GM23248 (cell line): ENCODE measurements at regions not wholly inside any gene's neighbourhood (a gene's known extent, or its start where the extent isn't known, plus 50 kb on each side); places are given as distances from the start of the nearest gene placed in this dataset.
"Not testable (repeated sequence)": the region's sequence is repeated elsewhere in the genome, so short reads cannot be mapped to it uniquely, and the experiment has no call there.

Experiments used
- DNase-seq: peaks from one replicate; pipeline ENCODE4 v3.0.0-alpha.2; 2015
- H2AFZ ChIP-seq: fragments of 200-600 bp; sonication (generic); 2 replicates; pipeline ENCODE4 v1.6.1; 2016; ENCODE audit warnings: antibody characterized with exemption
- H3F3A ChIP-seq: fragments of 200-600 bp; sonication (generic); 2 replicates; pipeline ENCODE4 v1.6.1; 2016; ENCODE audit warnings: mild to moderate bottlenecking, antibody characterized with exemption, mixed run types; ENCODE audit not compliant: insufficient read depth
- H3K27ac ChIP-seq: fragments of 200-600 bp; sonication (generic); 2 replicates; pipeline ENCODE4 v1.5.1; 2016; ENCODE audit warnings: mild to moderate bottlenecking
- H3K27me3 ChIP-seq: fragments of 200-600 bp; sonication (generic); replicated peaks from 2 replicates; pipeline ENCODE4 v1.6.1; 2016; ENCODE audit warnings: mild to moderate bottlenecking; ENCODE audit not compliant: insufficient read depth
- H3K36me3 ChIP-seq: fragments of 200-600 bp; sonication (generic); 2 replicates; pipeline ENCODE4 v1.6.1; 2016; ENCODE audit warnings: low read depth, mild to moderate bottlenecking
- H3K4me1 ChIP-seq: fragments of 200-600 bp; sonication (generic); 2 replicates; pipeline ENCODE4 v1.6.1; 2016; ENCODE audit warnings: mild to moderate bottlenecking; ENCODE audit not compliant: insufficient read depth
- H3K4me2 ChIP-seq: fragments of 200-600 bp; sonication (generic); one replicate; pipeline ENCODE4 v1.6.1; 2016; ENCODE audit warnings: mild to moderate bottlenecking; ENCODE audit not compliant: unreplicated experiment
- H3K4me3 ChIP-seq: fragments of 200-600 bp; sonication (generic); 2 replicates; pipeline ENCODE4 v1.5.1; 2016; ENCODE audit warnings: mild to moderate bottlenecking
- H3K79me2 ChIP-seq: fragments of 200-600 bp; sonication (generic); 2 replicates; pipeline ENCODE4 v1.6.1; 2016; ENCODE audit warnings: mild to moderate bottlenecking; ENCODE audit not compliant: insufficient read depth
- H3K9ac ChIP-seq: fragments of 200-600 bp; sonication (generic); 2 replicates; pipeline ENCODE4 v1.6.1; 2016; ENCODE audit warnings: mild to moderate bottlenecking
- H3K9me2 ChIP-seq: fragments of 200-600 bp; sonication (generic); 2 replicates; pipeline ENCODE4 v1.6.1; 2016; ENCODE audit warnings: mixed run types, mild to moderate bottlenecking, moderate library complexity; ENCODE audit not compliant: insufficient read depth
- H3K9me3 ChIP-seq: fragments of 200-600 bp; sonication (generic); one replicate; pipeline ENCODE4 v1.6.1; 2017; ENCODE audit warnings: low read depth
- H4K20me1 ChIP-seq: fragments of 200-600 bp; sonication (generic); 2 replicates; pipeline ENCODE4 v1.6.0; 2016; ENCODE audit not compliant: insufficient read depth
- EZH2 ChIP-seq: fragments of 200-600 bp; sonication (generic); IDR thresholded peaks from 2 replicates; pipeline ENCODE4 v1.6.1; 2018; ENCODE audit warnings: antibody characterized with exemption, mild to moderate bottlenecking; ENCODE audit not compliant: insufficient read depth, poor library complexity, severe bottlenecking
- EZH2phosphoT487 ChIP-seq: fragments of 200-600 bp; sonication (generic); IDR thresholded peaks from 2 replicates; pipeline ENCODE4 v1.6.1; 2018; ENCODE audit warnings: antibody characterized with exemption, moderate library complexity, mild to moderate bottlenecking, low read depth; ENCODE audit not compliant: insufficient read depth
- WGBS, 2 experiments: methylation state at CpG; one replicate each; pipeline ENCODE4 v1.1.6; 2015 to 2017; ENCODE audit warnings: low lambda C conversion rate in 2 of 2, low coverage in 1 of 2; ENCODE audit errors: missing lambda C conversion rate in 2 of 2; 5-methylcytosine and 5-hydroxymethylcytosine counted together
- in situ Hi-C: fragments of 300-500 bp; cut with MboI; formaldehyde crosslinking; loops from 2 replicates; pipeline ENCODE4 v1.15.0; 2020

- TF ChIP-seq EZH2 (no peak), EZH2phosphoT487 (no peak)
- Histone ChIP-seq H3K27me3 (0 out of 2 replicates have a peak, but pooled peaks cover under 1% of the 10 kb centered on the region), H3K9me2 (no peaks in the 10 kb centered on the region), H3K36me3 (no peaks in the 10 kb centered on the region), H3K4me2 (no peak overlapping the region), H3K79me2 (no peaks in the 10 kb centered on the region), H3K9ac (no peak overlapping the region), H2AFZ (no peak overlapping the region), H3K9me3 (no peaks in the 10 kb centered on the region), H3K4me3 (no peak overlapping the region), H3F3A (no peaks in the 10 kb centered on the region), H3K27ac (no peak overlapping the region), H4K20me1 (no peaks in the 10 kb centered on the region), H3K4me1 (no peaks in the 10 kb centered on the region)
- in situ Hi-C loops: no loop called here
- DNase-seq: no peak
- whole genome bisulfite sequencing, 2 experiments: 33 to 40% methylated on average over 3 of the region's 3 CpGs
Measured at GRCh38 chr22:23471698-23472097, 108.4 kb downstream of the IGLL1 start.

- in situ Hi-C loops: no loop called here
- Histone ChIP-seq H3K27ac (no peak overlapping the region), H3K9me2 (no peaks in the 10 kb centered on the region), H4K20me1 (no peaks in the 10 kb centered on the region), H3K27me3 (peaks cover 9% of the 10 kb centered on the region; the same call in 1 of the 2 replicates), H3K9me3 (no peaks in the 10 kb centered on the region), H3K9ac (no peak overlapping the region), H2AFZ (no peak overlapping the region), H3K4me1 (no peaks in the 10 kb centered on the region), H3K36me3 (no peaks in the 10 kb centered on the region), H3K79me2 (no peaks in the 10 kb centered on the region), H3K4me3 (no peak overlapping the region), H3F3A (no peaks in the 10 kb centered on the region), H3K4me2 (no peak overlapping the region)
- TF ChIP-seq EZH2phosphoT487 (no peak), EZH2 (no peak)
- DNase-seq: no peak
- WGBS, 2 experiments: 75 to 76% methylated on average over 8 of the region's 8 CpGs
Measured at GRCh38 chr22:23470811-23471389, 109.2 kb downstream of the IGLL1 start.

- no peak overlapping the region for H3K4me2 ChIP-seq
- H2AFZ ChIP-seq: no peak overlapping the region
- H3K27me3 ChIP-seq: peaks cover 18% of the 10 kb centered on the region
- H3K9me2 ChIP-seq: no peaks in the 10 kb centered on the region
- no peak for TF ChIP-seq EZH2phosphoT487
- no peak for TF ChIP-seq EZH2
- H3K4me3 ChIP-seq: no peak overlapping the region
- no peaks in the 10 kb centered on the region for H3K4me1 ChIP-seq
- H3K27ac ChIP-seq: no peak overlapping the region
- H3K79me2 ChIP-seq: no peaks in the 10 kb centered on the region
- in situ Hi-C loops: no loop called here
- no peaks in the 10 kb centered on the region for H3K9me3 ChIP-seq
- H4K20me1 ChIP-seq: no peaks in the 10 kb centered on the region
- H3K36me3 ChIP-seq: no peaks in the 10 kb centered on the region
- no peak for DNase-seq
- no peaks in the 10 kb centered on the region for H3F3A ChIP-seq
- no peak overlapping the region for H3K9ac ChIP-seq
Measured at GRCh38 chr22:23467721-23468294, 112.3 kb downstream of the IGLL1 start.

- H3K27me3 ChIP-seq: peaks cover 22% of the 10 kb centered on the region
- no peaks in the 10 kb centered on the region for H3K9me3 ChIP-seq
- no peaks in the 10 kb centered on the region for H3K4me1 ChIP-seq
- H3K9ac ChIP-seq: no peak overlapping the region
- H4K20me1 ChIP-seq: no peaks in the 10 kb centered on the region
- no peaks in the 10 kb centered on the region for H3K9me2 ChIP-seq
- H3F3A ChIP-seq: no peaks in the 10 kb centered on the region
- H3K4me3 ChIP-seq: no peak overlapping the region
- WGBS, 2 experiments: 18 to 21% methylated on average over 7 of the region's 7 CpGs
- no peak overlapping the region for H3K4me2 ChIP-seq
- TF ChIP-seq EZH2phosphoT487: no peak
- TF ChIP-seq EZH2: no peak
- no peak overlapping the region for H2AFZ ChIP-seq
- no peaks in the 10 kb centered on the region for H3K79me2 ChIP-seq
- H3K27ac ChIP-seq: no peak overlapping the region
- no peak for DNase-seq
- in situ Hi-C loops: no loop called here
- H3K36me3 ChIP-seq: no peaks in the 10 kb centered on the region
Measured at GRCh38 chr22:23466351-23466750, 113.7 kb downstream of the IGLL1 start.

- H3K9me3 ChIP-seq, H3K9me2 ChIP-seq, H3K4me2 ChIP-seq, H3K36me3 ChIP-seq, H3K79me2 ChIP-seq, H4K20me1 ChIP-seq, H3K27ac ChIP-seq, H2AFZ ChIP-seq, H3F3A ChIP-seq, H3K4me3 ChIP-seq, in situ Hi-C loops, H3K9ac ChIP-seq, H3K4me1 ChIP-seq: not testable (repeated sequence)
- WGBS, 2 experiments: 2% methylated on average over 6 of the region's 6 CpGs
- DNase-seq: peak; percentile 22
- H3K27me3 ChIP-seq: peaks cover 22% of the 10 kb centered on the region
Measured at GRCh38 chr22:23464796-23465195, 115.3 kb downstream of the IGLL1 start.

- DNase-seq, H3K79me2 ChIP-seq, H3K9me3 ChIP-seq, H3K4me2 ChIP-seq, H3K9ac ChIP-seq, H3K4me1 ChIP-seq, H3K4me3 ChIP-seq, H3K9me2 ChIP-seq, H3F3A ChIP-seq, H3K27ac ChIP-seq, in situ Hi-C loops, H2AFZ ChIP-seq, H3K36me3 ChIP-seq, H4K20me1 ChIP-seq: not testable (repeated sequence)
- WGBS, 2 experiments: 45 to 54% methylated on average over 21 to 24 of the region's 24 CpGs
- peaks cover 10% of the 10 kb centered on the region for H3K27me3 ChIP-seq
Measured at GRCh38 chr22:23460517-23461031, 119.5 kb downstream of the IGLL1 start.
